HFFc6 (cell line): ENCODE measurements at regions not wholly inside any gene's neighbourhood (a gene's known extent, or its start where the extent isn't known, plus 50 kb on each side); places are given as distances from the start of the nearest gene placed in this dataset.

ENCODE experiments used
- DNase-seq: peaks from one replicate; pipeline ENCODE4 v3.0.0-alpha.2; 2018
- H3K27ac Mint-ChIP-seq: 2 replicates; pipeline ENCODE4 v1.8.0; 2020; ENCODE audit warnings: mild to moderate bottlenecking, mixed read lengths
- H3K27me3 Mint-ChIP-seq: 2 replicates; pipeline ENCODE4 v1.8.0; 2021; ENCODE audit warnings: mild to moderate bottlenecking, moderate library complexity, mixed read lengths; ENCODE audit not compliant: insufficient read depth
- H3K36me3 Mint-ChIP-seq: 2 replicates; pipeline ENCODE4 v1.8.0; 2021; ENCODE audit warnings: low read depth, mixed read lengths
- H3K4me1 Mint-ChIP-seq: 2 replicates; pipeline ENCODE4 v1.8.0; 2020; ENCODE audit warnings: low read depth, mixed read lengths
- H3K4me3 Mint-ChIP-seq: 2 replicates; pipeline ENCODE4 v1.8.0; 2020; ENCODE audit warnings: mild to moderate bottlenecking, moderate library complexity, mixed read lengths
- H3K9me3 Mint-ChIP-seq: 2 replicates; pipeline ENCODE4 v1.8.0; 2020; ENCODE audit warnings: mild to moderate bottlenecking, mixed read lengths
- TF ChIP-seq, protein P1 (sequence below): fragments of 200-600 bp; sonication (generic); IDR thresholded peaks from 2 replicates; pipeline ENCODE4 v1.5.0; 2021; ENCODE audit warnings: antibody characterized with exemption, mild to moderate bottlenecking

DNA sequence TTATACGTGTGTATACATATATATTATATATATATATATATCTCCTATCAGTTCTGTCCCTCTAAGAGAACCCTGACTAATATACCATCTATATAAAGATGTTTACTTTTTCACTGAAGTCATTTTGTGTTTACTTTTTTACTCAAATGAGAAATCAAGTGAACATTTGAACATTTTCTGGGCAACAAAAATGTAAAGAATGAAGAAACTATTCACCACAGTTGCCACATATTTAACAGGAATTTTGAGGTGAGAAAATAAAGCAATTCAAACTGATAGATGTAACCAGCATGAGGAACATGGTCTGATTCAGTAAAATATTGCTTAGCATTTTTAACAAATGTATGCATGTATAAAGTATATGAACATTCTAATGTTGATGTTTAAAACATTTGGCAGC is 299.2 kb upstream of the KLHL1 start:
- Mint-ChIP-seq H3K4me3 (no peak overlapping the region), H3K9me3 (peaks cover 14% of the 10 kb centered on the region), H3K27ac (no peak overlapping the region), H3K4me1 (no peaks in the 10 kb centered on the region), H3K36me3 (no peaks in the 10 kb centered on the region), H3K27me3 (no peaks in the 10 kb centered on the region)
- TF ChIP-seq, protein P1, sequence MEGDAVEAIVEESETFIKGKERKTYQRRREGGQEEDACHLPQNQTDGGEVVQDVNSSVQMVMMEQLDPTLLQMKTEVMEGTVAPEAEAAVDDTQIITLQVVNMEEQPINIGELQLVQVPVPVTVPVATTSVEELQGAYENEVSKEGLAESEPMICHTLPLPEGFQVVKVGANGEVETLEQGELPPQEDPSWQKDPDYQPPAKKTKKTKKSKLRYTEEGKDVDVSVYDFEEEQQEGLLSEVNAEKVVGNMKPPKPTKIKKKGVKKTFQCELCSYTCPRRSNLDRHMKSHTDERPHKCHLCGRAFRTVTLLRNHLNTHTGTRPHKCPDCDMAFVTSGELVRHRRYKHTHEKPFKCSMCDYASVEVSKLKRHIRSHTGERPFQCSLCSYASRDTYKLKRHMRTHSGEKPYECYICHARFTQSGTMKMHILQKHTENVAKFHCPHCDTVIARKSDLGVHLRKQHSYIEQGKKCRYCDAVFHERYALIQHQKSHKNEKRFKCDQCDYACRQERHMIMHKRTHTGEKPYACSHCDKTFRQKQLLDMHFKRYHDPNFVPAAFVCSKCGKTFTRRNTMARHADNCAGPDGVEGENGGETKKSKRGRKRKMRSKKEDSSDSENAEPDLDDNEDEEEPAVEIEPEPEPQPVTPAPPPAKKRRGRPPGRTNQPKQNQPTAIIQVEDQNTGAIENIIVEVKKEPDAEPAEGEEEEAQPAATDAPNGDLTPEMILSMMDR = no peak
- no peak for DNase-seq

DNA sequence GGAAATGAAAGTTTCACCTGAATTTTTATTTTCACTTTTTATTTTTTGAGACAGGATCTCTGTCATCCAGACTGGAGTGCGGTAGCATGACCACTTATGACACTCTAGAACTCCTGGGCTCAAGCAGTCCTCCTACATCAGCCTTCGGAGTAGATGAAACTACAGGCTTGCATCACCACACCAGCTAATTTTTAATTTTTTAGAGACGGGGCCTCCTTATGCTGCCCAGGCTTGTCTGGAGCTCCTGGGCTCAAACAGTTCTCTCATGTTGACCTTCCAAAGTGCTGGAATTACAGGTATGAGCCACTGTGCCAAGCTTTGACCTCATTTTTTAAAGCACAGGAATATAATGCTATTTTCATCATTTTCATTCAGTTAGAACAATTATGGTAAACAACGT is 297.0 kb upstream of the KLHL1 start:
- no peak overlapping the region for H3K4me3 Mint-ChIP-seq

DNA sequence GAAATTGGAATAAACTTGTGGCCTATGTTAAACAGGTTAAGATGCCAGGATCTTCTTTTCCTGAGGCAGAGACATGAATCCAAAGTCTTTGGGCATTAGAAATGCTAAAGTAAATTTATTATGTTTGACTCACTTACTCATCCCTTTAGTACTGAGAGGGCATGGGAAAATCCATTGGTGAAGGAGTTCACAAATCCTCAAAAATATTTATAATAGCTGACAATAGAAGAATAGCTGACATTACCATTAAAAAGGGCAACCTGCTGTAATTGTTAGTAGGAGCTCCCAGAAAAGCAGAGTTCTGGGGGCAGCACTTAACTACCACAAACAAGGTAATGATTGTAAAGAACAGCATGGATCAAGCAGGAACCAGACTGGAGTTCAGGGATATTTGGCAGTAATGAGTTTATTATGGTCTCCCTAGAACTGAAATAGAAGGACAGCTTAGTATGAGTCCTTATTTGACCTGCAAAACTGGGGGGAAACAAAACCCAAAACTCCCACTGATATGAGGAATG is 285.8 kb upstream of the KLHL1 start:
- no peaks in the 10 kb centered on the region for H3K36me3 Mint-ChIP-seq
- no peak for DNase-seq
- H3K27me3 Mint-ChIP-seq = no peaks in the 10 kb centered on the region
- no peak overlapping the region for H3K27ac Mint-ChIP-seq
- H3K4me1 Mint-ChIP-seq = no peaks in the 10 kb centered on the region
- no peak overlapping the region for H3K4me3 Mint-ChIP-seq
- TF ChIP-seq, protein P1 = no peak
- peaks cover 38% of the 10 kb centered on the region for H3K9me3 Mint-ChIP-seq

More for the DNA sequence above, 297.0 kb upstream of the KLHL1 start:
- Mint-ChIP-seq H3K27ac (no peak overlapping the region), H3K9me3 (peaks cover 12% of the 10 kb centered on the region), H3K36me3 (no peaks in the 10 kb centered on the region), H3K27me3 (no peaks in the 10 kb centered on the region), H3K4me1 (no peaks in the 10 kb centered on the region)
- TF ChIP-seq, protein P1 = no peak
- no peak for DNase-seq

DNA sequence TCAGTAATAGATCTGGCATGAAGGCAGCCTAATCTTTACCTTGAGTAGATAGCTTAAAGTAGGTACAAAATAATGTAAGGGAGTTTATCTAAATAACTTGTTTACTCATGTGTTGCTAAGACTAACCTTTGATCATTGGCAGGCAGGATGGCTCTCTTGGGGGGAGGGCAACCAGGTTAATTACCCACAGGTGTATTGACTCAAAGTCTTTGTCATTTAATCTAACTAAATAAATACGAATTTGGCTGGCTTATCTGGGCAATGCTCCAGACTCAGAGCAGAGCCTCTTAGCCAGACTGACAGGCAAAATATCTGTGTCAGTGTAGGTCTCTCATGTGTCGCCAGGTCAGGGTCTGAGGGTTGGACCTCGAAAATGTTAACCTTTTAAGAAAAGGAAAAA is 283.4 kb upstream of the KLHL1 start:
- Mint-ChIP-seq H3K4me1 (no peaks in the 10 kb centered on the region), H3K9me3 (peaks cover 28% of the 10 kb centered on the region), H3K36me3 (no peaks in the 10 kb centered on the region), H3K27ac (no peak overlapping the region), H3K4me3 (no peak overlapping the region), H3K27me3 (no peaks in the 10 kb centered on the region)
- TF ChIP-seq, protein P1 = no peak
- no peak for DNase-seq

DNA sequence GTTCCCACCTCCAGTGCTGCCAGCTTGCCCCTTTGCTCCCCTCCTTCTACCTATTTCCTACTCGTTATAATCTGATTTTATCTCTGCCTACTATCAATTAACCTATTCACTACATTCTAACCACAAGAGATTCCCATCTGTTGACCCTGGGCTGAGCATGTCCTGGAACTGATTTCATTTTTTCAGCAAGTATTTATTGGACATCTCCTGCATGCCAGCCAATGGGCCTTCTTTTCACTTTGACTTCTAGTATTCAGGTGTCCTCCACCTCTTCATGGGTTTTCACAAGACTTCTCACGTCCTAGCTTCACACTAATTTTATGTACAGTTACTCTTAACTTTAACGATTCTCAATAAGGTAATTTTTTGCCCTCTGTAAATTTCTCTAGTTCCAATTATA is 282.7 kb upstream of the KLHL1 start:
- TF ChIP-seq, protein P1 = no peak
- Mint-ChIP-seq H3K4me3 (no peak overlapping the region), H3K4me1 (no peaks in the 10 kb centered on the region), H3K27me3 (no peaks in the 10 kb centered on the region), H3K27ac (no peak overlapping the region), H3K9me3 (peaks cover 31% of the 10 kb centered on the region), H3K36me3 (no peaks in the 10 kb centered on the region)
- DNase-seq = no peak

DNA sequence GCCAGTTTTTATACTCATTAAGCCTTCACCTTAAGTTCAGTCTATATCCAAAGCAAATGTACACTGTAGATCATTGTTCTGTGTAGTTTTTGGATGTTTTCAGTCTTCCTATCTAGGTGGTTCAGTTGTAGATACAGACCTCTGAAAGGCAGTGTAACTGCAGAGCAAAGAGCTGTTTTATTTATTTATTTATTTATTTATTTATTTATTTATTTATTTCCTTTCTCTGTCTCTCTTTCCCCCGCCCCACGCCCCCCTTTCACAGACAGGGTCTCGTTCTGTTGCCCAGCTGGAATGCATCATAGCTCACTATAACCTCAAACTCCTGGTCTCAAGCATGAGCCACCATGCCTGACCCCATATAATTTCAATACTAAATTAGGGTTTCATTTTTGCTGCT is 281.8 kb upstream of the KLHL1 start:
- no peak for DNase-seq
- no peak overlapping the region for H3K27ac Mint-ChIP-seq
- H3K27me3 Mint-ChIP-seq = no peaks in the 10 kb centered on the region
- no peaks in the 10 kb centered on the region for H3K36me3 Mint-ChIP-seq
- TF ChIP-seq, protein P1 = no peak
- H3K4me3 Mint-ChIP-seq = no peak overlapping the region
- peaks cover 39% of the 10 kb centered on the region for H3K9me3 Mint-ChIP-seq
- no peaks in the 10 kb centered on the region for H3K4me1 Mint-ChIP-seq
